ENCODE measurements at regions not wholly inside any gene's neighbourhood (a gene's known extent, or its start where the extent isn't known, plus 50 kb on each side); places are given as distances from the start of the nearest gene placed in this dataset.

GRCh38 chr6:155510879-155511278, 55.2 kb upstream of the NOX3 start:
- H3K4me1 ChIP-seq (ENCODE audit: control insufficient read depth, insufficient read depth, low read length), result peaks cover 2% of the 10 kb centered on the region
- H3K4ac ChIP-seq (ENCODE audit: low read depth, low read length), result no peak overlapping the region
- no peak overlapping the region for H4K5ac ChIP-seq (ENCODE audit: low read depth, low read length)
- dilution Hi-C loops (cut with HindIII; ENCODE audit: low sequenced_read_pairs, unreplicated experiment) (no loop called here), intact Hi-C loops (cut with micrococcal nuclease) (no loop called here), in situ Hi-C loops (cut with MboI; ENCODE audit: low sequenced_read_pairs) (no loop called here)
- no peak overlapping the region for H2BK15ac ChIP-seq (ENCODE audit: low read depth, low read length)
- POLR2A ChIA-PET (ENCODE audit: unreplicated experiment), result no interaction called here
- ATAC-seq (ENCODE audit: low read depth), result no peak
- no peak overlapping the region for H3K9ac ChIP-seq (ENCODE audit: low read depth, low read length)
- H3K9me3 ChIP-seq (ENCODE audit: control insufficient read depth, insufficient read depth, low read length), result no peaks in the 10 kb centered on the region
- DNase-seq, result peak; percentile 39
- H2AK5ac ChIP-seq (ENCODE audit: low read depth, low read length), result no peak overlapping the region
- H3K4me3 ChIP-seq (ENCODE audit: insufficient read depth, low read depth, low read length), result no peak overlapping the region
- no peak overlapping the region for H3K56ac ChIP-seq (ENCODE audit: extremely low read depth, insufficient read depth, low read length)
- no peaks in the 10 kb centered on the region for H3K36me3 ChIP-seq (ENCODE audit: control insufficient read depth, insufficient read depth, low read length)
- no peaks in the 10 kb centered on the region for H3K79me1 ChIP-seq (ENCODE audit: low read depth in 1 of 2, low read length in 2 of 2)
- no peak overlapping the region for H3K14ac ChIP-seq (replicated peaks; ENCODE audit: low read depth, low read length)
- no peak overlapping the region for H3K18ac ChIP-seq (ENCODE audit: low read depth, low read length)
- no peak overlapping the region for H4K91ac ChIP-seq (ENCODE audit: insufficient read depth, low read depth, low read length)
- H3K9me1 ChIP-seq (ENCODE audit: insufficient read depth, low read length), result 0 out of 2 replicates have a peak, but pooled peaks cover under 1% of the 10 kb centered on the region
- no peak overlapping the region for H2AFZ ChIP-seq (replicated peaks; ENCODE audit: low read length, poor library complexity)
- H2BK20ac ChIP-seq (ENCODE audit: low read depth, low read length), result no peak overlapping the region
- no peak overlapping the region for H3K23ac ChIP-seq (ENCODE audit: low read depth, low read length)
- no TSS peak for BruUV-seq (replicated peaks)
- H4K20me1 ChIP-seq (ENCODE audit: insufficient read depth, low read length), result no peaks in the 10 kb centered on the region
- no peaks in the 10 kb centered on the region for H3K27me3 ChIP-seq (ENCODE audit: control insufficient read depth, insufficient read depth, low read length)
- no peak overlapping the region for H4K8ac ChIP-seq (ENCODE audit: low read depth in 2 of 2, low read length in 2 of 2)
- no CpG with 5 or more reads among the region's 1 CpG for WGBS, 2 experiments (ENCODE audit: extremely low coverage in 2 of 2, insufficient read length in 1 of 2)
- H2BK5ac ChIP-seq (ENCODE audit: low read depth, low read length, poor library complexity, severe bottlenecking), result peak overlapping the region; percentile 17
- TF ChIP-seq USF2 (IDR thresholded peaks at IDR 0.05; ENCODE audit: low read depth, low read length), result no peak
- TF ChIP-seq FOS (IDR thresholded peaks at IDR 0.05; ENCODE audit: low read depth, low read length), result no peak
- no peak for TF ChIP-seq RAD21 (IDR thresholded peaks at IDR 0.05; ENCODE audit: low read length)
- TF ChIP-seq RCOR1 (IDR thresholded peaks at IDR 0.05; ENCODE audit: insufficient replicate concordance, low read length), result no peak
- TF ChIP-seq MAFK (IDR thresholded peaks at IDR 0.05; ENCODE audit: low read depth, low read length), result no peak
- no peak for TF ChIP-seq CTCF (conservative IDR thresholded peaks at IDR 0.05; ENCODE audit: low read depth, low read length)
- TF ChIP-seq MAZ (IDR thresholded peaks at IDR 0.05; ENCODE audit: borderline replicate concordance, low read depth, low read length), result no peak
- TF ChIP-seq POLR2A (IDR thresholded peaks at IDR 0.05; ENCODE audit: low read depth, low read length), result no peak
- no peak for TF ChIP-seq BHLHE40 (IDR thresholded peaks at IDR 0.05; ENCODE audit: low read depth, low read length)
- TF ChIP-seq CHD1 (IDR thresholded peaks at IDR 0.05; ENCODE audit: low read depth, low read length), result no peak
- TF ChIP-seq SMC3 (IDR thresholded peaks at IDR 0.05; ENCODE audit: low read depth, low read length), result no peak
- TF ChIP-seq RFX5 (IDR thresholded peaks at IDR 0.05; ENCODE audit: low read depth, low read length), result no peak
- no peak for TF ChIP-seq NFE2L2 (IDR thresholded peaks at IDR 0.05; ENCODE audit: low read depth, low read length)
- TF ChIP-seq CEBPB (IDR thresholded peaks at IDR 0.05; ENCODE audit: low read depth, low read length), result no peak
- H2BK120ac ChIP-seq (ENCODE audit: low read depth, low read length), result no peak overlapping the region
- no peak overlapping the region for H3K4me2 ChIP-seq (ENCODE audit: low read depth, low read length)
- no peak overlapping the region for H3K27ac ChIP-seq (ENCODE audit: insufficient read depth, low read length)
- H2AK9ac ChIP-seq (replicated peaks; ENCODE audit: low read depth, low read length, poor library complexity), result no peak overlapping the region
- CTCF ChIA-PET, result interaction anchor here (1.0 kb wide), 1 partner anchor 170 kb away, joined by 3 read pairs; no protein-coding TSS in a partner anchor
